H1 (cell line): ENCODE measurements at regions not wholly inside any gene's neighbourhood (a gene's known extent, or its start where the extent isn't known, plus 50 kb on each side); places are given as distances from the start of the nearest gene placed in this dataset.

Experiments
- EZH2 ChIP-seq: fragments of 200-600 bp; sonication (generic); IDR thresholded peaks from 2 replicates; pipeline ENCODE4 v1.7.1; 2012; ENCODE audit warnings: low read depth, mild to moderate bottlenecking, moderate library complexity, low read length, inconsistent platforms; ENCODE audit not compliant: severe bottlenecking
- MAFK ChIP-seq: IDR thresholded peaks from 2 replicates; pipeline ENCODE4 v1.6.1; 2012; ENCODE audit warnings: low read depth, mild to moderate bottlenecking, improper control_type of control experiment, low read length

DNA sequence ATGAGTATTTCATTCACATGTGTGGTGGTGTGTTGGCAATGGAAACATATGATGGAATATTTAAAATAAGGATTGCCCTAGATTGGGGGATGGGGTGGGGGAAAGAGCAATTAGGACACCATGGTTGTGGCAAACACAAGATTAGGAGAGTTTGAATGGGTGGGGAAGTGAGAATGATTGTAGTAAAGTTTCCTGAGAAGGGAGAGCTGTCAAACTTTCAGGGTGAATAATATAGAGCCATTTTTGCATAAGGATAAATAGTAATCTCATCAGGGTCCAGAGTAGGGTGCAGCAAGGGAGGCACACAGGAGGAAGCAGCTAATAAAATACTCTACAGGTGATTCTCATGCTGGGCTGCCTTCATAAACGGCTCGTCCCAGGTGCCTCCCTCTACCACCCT lies 294.9 kb upstream of the MARCKS start:
- TF ChIP-seq EZH2 (no peak), MAFK (no peak)
